ENCODE measurements at regions not wholly inside any gene's neighbourhood (a gene's known extent, or its start where the extent isn't known, plus 50 kb on each side); places are given as distances from the start of the nearest gene placed in this dataset.
A peak's percentile ranks its signal among the peaks of the same experiment; 100 is the strongest.
"Not testable (repeated sequence)": the region's sequence is repeated elsewhere in the genome, so short reads cannot be mapped to it uniquely, and the experiment has no call there.

- Histone ChIP-seq H3K27me3 (replicated peaks) (no peaks in the 10 kb centered on the region), H3K27ac (no peak overlapping the region), H3K36me3 (replicated peaks) (no peaks in the 10 kb centered on the region), H3K4me3 (ENCODE audit: low read depth, low read length) (no peak overlapping the region)
- peak; percentile 66 for DNase-seq
- no peak for TF ChIP-seq CTCF (IDR thresholded peaks at IDR 0.05; ENCODE audit: low read depth, low read length, missing control alignments)
- in situ Hi-C loops (cut with HindIII; ENCODE audit: low pct_ligation_motif_present, low sequenced_read_pairs), result no loop called here
Observed at GRCh38 chr4:135434936-135435335, 1233.3 kb upstream of the PABPC4L start.

GRCh38 chr4:135429528-135429927 lies 1227.9 kb upstream of the PABPC4L start:
- H3K4me3 ChIP-seq (ENCODE audit: low read depth, low read length), result no peak overlapping the region
- no peak for TF ChIP-seq CTCF (IDR thresholded peaks at IDR 0.05; ENCODE audit: low read depth, low read length, missing control alignments)
- no peak for DNase-seq
- H3K27me3 ChIP-seq (replicated peaks), result no peaks in the 10 kb centered on the region
- H3K27ac ChIP-seq, result no peak overlapping the region
- H3K36me3 ChIP-seq (replicated peaks), result no peaks in the 10 kb centered on the region
- in situ Hi-C loops (cut with HindIII; ENCODE audit: low pct_ligation_motif_present, low sequenced_read_pairs), result no loop called here

GRCh38 chr4:135418353-135418752 lies 1216.8 kb upstream of the PABPC4L start:
- TF ChIP-seq CTCF (IDR thresholded peaks at IDR 0.05; ENCODE audit: low read depth, low read length, missing control alignments), result peak; percentile 60

GRCh38 chr4:135412213-135412612 lies 1210.6 kb upstream of the PABPC4L start:
- no peak overlapping the region for H3K4me3 ChIP-seq (ENCODE audit: low read depth, low read length)
- in situ Hi-C loops (cut with HindIII; ENCODE audit: low pct_ligation_motif_present, low sequenced_read_pairs), result no loop called here
- DNase-seq, result no peak
- TF ChIP-seq CTCF (IDR thresholded peaks at IDR 0.05; ENCODE audit: low read depth, low read length, missing control alignments), result no peak
- no peak overlapping the region for H3K27ac ChIP-seq
- no peaks in the 10 kb centered on the region for H3K36me3 ChIP-seq (replicated peaks)
- no peaks in the 10 kb centered on the region for H3K27me3 ChIP-seq (replicated peaks)

More at GRCh38 chr4:135418353-135418752, 1216.8 kb upstream of the PABPC4L start:
- Histone ChIP-seq H3K4me3 (ENCODE audit: low read depth, low read length) (no peak overlapping the region), H3K27ac (no peak overlapping the region), H3K27me3 (replicated peaks) (no peaks in the 10 kb centered on the region), H3K36me3 (replicated peaks) (no peaks in the 10 kb centered on the region)
- in situ Hi-C loops (cut with HindIII; ENCODE audit: low pct_ligation_motif_present, low sequenced_read_pairs), result no loop called here
- DNase-seq, result peak; percentile 8

GRCh38 chr4:135411251-135411650 lies 1209.7 kb upstream of the PABPC4L start:
- in situ Hi-C loops (cut with HindIII; ENCODE audit: low pct_ligation_motif_present, low sequenced_read_pairs), result no loop called here
- no peak for TF ChIP-seq CTCF (IDR thresholded peaks at IDR 0.05; ENCODE audit: low read depth, low read length, missing control alignments)
- H3K4me3 ChIP-seq (ENCODE audit: low read depth, low read length), result no peak overlapping the region
- H3K36me3 ChIP-seq (replicated peaks), result no peaks in the 10 kb centered on the region
- no peak overlapping the region for H3K27ac ChIP-seq
- DNase-seq, result peak; percentile 2
- no peaks in the 10 kb centered on the region for H3K27me3 ChIP-seq (replicated peaks)

- H3K36me3 ChIP-seq (replicated peaks); in situ Hi-C loops (cut with HindIII; ENCODE audit: low pct_ligation_motif_present, low sequenced_read_pairs); H3K27me3 ChIP-seq (replicated peaks); H3K27ac ChIP-seq; DNase-seq; H3K4me3 ChIP-seq (ENCODE audit: low read depth, low read length): not testable (repeated sequence)
Observed at GRCh38 chr4:135409261-135409660, 1207.7 kb upstream of the PABPC4L start.
